ENCODE measurements at regions not wholly inside any gene's neighbourhood (a gene's known extent, or its start where the extent isn't known, plus 50 kb on each side); places are given as distances from the start of the nearest gene placed in this dataset.

DNA sequence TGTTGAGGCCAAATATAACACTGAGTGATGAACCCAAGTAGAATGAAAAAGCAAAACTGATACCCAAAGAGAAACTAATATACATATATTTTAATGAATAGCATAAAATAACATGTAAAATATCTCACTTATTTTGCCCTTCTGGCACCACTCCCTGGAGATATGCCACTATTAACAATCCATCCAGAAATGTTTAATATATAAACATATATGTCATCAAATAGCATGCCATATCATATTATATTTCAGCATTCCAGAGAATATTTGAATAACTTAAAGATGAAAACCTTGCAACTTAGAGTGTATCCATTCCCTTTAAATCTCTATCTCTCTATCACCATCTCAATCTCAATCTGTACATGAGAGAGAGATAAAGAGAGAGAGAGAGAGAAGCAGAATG lies 1073.3 kb upstream of the RAG2 start (continued):
- TF ChIP-seq, protein P1, sequence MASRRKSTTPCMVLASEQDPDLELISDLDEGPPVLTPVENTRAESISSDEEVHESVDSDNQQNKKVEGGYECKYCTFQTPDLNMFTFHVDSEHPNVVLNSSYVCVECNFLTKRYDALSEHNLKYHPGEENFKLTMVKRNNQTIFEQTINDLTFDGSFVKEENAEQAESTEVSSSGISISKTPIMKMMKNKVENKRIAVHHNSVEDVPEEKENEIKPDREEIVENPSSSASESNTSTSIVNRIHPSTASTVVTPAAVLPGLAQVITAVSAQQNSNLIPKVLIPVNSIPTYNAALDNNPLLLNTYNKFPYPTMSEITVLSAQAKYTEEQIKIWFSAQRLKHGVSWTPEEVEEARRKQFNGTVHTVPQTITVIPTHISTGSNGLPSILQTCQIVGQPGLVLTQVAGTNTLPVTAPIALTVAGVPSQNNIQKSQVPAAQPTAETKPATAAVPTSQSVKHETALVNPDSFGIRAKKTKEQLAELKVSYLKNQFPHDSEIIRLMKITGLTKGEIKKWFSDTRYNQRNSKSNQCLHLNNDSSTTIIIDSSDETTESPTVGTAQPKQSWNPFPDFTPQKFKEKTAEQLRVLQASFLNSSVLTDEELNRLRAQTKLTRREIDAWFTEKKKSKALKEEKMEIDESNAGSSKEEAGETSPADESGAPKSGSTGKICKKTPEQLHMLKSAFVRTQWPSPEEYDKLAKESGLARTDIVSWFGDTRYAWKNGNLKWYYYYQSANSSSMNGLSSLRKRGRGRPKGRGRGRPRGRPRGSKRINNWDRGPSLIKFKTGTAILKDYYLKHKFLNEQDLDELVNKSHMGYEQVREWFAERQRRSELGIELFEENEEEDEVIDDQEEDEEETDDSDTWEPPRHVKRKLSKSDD (CRISPR knock-in tag; IDR thresholded peaks at IDR 0.05; ENCODE audit: low read depth), result no peak
- TF ChIP-seq MZF1 (CRISPR knock-in tag; IDR thresholded peaks at IDR 0.05; ENCODE audit: borderline replicate concordance), result no peak

DNA sequence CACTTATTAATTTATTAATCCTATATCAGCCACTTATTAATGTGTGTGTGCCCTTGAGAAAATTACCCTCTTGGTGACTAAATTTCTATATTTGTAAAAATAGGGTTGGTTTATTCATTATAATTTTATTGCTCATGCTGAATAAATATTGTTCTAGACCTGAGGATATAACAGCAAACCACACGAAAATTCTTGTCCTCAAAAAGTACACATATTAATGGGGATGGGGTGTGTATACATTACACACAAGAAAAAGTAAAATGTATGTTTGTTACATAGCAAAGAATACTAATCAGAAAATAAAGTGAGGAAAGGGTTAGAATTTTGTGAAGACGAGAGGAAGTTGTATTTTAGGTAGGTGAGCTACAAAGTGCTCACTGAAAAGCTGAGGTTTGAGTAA lies 1068.9 kb upstream of the RAG2 start:
- in situ Hi-C loops (cut with HindIII; ENCODE audit: extremely low pct_ligation_motif_present, low pct_unique_long_range_greater_than_20kb) (no loop called here), intact Hi-C loops (cut with micrococcal nuclease; ENCODE audit: unreplicated experiment) (no loop called here)
- Histone ChIP-seq H3K9ac (ENCODE audit: insufficient read depth, low read depth, low read length) (no peak overlapping the region), H3K4me3 (replicated peaks in 1 of 3; ENCODE audit: insufficient read depth in 1 of 3, low read depth in 2 of 3, low read length in 3 of 3) (no peak overlapping the region), H3K27me3 (ENCODE audit: control insufficient read depth in 1 of 2, insufficient read depth in 2 of 2, low read length in 2 of 2) (no peaks in the 10 kb centered on the region), H4K20me1 (ENCODE audit: insufficient read depth, low read length) (no peaks in the 10 kb centered on the region), H3K27ac (ENCODE audit: extremely low read length, insufficient read depth, low read length) (no peak overlapping the region), H2AFZ (ENCODE audit: low read length) (no peak overlapping the region), H3K36me3 (replicated peaks in 1 of 2; ENCODE audit: control insufficient read depth in 1 of 2, insufficient read depth in 2 of 2, low read length in 2 of 2) (no peaks in the 10 kb centered on the region), H3K79me2 (ENCODE audit: insufficient read depth, low read length) (no peaks in the 10 kb centered on the region), H3K4me2 (ENCODE audit: low read depth, low read length) (no peak overlapping the region), H3K9me3 (ENCODE audit: low read length) (peaks cover 8% of the 10 kb centered on the region), H3K4me1 (ENCODE audit: insufficient read depth, low read length) (no peaks in the 10 kb centered on the region)
- WGBS (ENCODE audit: low lambda C conversion rate), result 1% methylated on average over 2 of the region's 2 CpGs
- ATAC-seq (no peak), FAIRE-seq (no peak), DNase-seq (ENCODE audit: low spot score) (no peak)
- BruUV-seq (replicated peaks), result no TSS peak
- ChIA-PET CTCF (ENCODE audit: low intra/inter-chr PET ratio, low total read pairs) (no interaction called here), POLR2A (no interaction called here)
- TF ChIP-seq FOXC1 (CRISPR knock-in tag; IDR thresholded peaks at IDR 0.05; ENCODE audit: borderline replicate concordance) (no peak), CHCHD3 (CRISPR knock-in tag; IDR thresholded peaks at IDR 0.05) (no peak), MTA3 (CRISPR knock-in tag; IDR thresholded peaks at IDR 0.05) (no peak), HOXA7 (CRISPR knock-in tag; IDR thresholded peaks at IDR 0.05) (no peak)
- TF ChIP-seq, protein P2, sequence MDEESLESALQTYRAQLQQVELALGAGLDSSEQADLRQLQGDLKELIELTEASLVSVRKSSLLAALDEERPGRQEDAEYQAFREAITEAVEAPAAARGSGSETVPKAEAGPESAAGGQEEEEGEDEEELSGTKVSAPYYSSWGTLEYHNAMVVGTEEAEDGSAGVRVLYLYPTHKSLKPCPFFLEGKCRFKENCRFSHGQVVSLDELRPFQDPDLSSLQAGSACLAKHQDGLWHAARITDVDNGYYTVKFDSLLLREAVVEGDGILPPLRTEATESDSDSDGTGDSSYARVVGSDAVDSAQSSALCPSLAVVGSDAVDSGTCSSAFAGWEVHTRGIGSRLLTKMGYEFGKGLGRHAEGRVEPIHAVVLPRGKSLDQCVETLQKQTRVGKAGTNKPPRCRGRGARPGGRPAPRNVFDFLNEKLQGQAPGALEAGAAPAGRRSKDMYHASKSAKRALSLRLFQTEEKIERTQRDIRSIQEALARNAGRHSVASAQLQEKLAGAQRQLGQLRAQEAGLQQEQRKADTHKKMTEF (CRISPR knock-in tag; IDR thresholded peaks at IDR 0.05), result no peak
- TF ChIP-seq, protein P3, sequence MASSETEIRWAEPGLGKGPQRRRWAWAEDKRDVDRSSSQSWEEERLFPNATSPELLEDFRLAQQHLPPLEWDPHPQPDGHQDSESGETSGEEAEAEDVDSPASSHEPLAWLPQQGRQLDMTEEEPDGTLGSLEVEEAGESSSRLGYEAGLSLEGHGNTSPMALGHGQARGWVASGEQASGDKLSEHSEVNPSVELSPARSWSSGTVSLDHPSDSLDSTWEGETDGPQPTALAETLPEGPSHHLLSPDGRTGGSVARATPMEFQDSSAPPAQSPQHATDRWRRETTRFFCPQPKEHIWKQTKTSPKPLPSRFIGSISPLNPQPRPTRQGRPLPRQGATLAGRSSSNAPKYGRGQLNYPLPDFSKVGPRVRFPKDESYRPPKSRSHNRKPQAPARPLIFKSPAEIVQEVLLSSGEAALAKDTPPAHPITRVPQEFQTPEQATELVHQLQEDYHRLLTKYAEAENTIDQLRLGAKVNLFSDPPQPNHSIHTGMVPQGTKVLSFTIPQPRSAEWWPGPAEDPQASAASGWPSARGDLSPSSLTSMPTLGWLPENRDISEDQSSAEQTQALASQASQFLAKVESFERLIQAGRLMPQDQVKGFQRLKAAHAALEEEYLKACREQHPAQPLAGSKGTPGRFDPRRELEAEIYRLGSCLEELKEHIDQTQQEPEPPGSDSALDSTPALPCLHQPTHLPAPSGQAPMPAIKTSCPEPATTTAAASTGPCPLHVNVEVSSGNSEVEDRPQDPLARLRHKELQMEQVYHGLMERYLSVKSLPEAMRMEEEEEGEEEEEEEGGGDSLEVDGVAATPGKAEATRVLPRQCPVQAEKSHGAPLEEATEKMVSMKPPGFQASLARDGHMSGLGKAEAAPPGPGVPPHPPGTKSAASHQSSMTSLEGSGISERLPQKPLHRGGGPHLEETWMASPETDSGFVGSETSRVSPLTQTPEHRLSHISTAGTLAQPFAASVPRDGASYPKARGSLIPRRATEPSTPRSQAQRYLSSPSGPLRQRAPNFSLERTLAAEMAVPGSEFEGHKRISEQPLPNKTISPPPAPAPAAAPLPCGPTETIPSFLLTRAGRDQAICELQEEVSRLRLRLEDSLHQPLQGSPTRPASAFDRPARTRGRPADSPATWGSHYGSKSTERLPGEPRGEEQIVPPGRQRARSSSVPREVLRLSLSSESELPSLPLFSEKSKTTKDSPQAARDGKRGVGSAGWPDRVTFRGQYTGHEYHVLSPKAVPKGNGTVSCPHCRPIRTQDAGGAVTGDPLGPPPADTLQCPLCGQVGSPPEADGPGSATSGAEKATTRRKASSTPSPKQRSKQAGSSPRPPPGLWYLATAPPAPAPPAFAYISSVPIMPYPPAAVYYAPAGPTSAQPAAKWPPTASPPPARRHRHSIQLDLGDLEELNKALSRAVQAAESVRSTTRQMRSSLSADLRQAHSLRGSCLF (CRISPR knock-in tag; IDR thresholded peaks at IDR 0.05; ENCODE audit: borderline replicate concordance), result no peak
- TF ChIP-seq, protein P4, sequence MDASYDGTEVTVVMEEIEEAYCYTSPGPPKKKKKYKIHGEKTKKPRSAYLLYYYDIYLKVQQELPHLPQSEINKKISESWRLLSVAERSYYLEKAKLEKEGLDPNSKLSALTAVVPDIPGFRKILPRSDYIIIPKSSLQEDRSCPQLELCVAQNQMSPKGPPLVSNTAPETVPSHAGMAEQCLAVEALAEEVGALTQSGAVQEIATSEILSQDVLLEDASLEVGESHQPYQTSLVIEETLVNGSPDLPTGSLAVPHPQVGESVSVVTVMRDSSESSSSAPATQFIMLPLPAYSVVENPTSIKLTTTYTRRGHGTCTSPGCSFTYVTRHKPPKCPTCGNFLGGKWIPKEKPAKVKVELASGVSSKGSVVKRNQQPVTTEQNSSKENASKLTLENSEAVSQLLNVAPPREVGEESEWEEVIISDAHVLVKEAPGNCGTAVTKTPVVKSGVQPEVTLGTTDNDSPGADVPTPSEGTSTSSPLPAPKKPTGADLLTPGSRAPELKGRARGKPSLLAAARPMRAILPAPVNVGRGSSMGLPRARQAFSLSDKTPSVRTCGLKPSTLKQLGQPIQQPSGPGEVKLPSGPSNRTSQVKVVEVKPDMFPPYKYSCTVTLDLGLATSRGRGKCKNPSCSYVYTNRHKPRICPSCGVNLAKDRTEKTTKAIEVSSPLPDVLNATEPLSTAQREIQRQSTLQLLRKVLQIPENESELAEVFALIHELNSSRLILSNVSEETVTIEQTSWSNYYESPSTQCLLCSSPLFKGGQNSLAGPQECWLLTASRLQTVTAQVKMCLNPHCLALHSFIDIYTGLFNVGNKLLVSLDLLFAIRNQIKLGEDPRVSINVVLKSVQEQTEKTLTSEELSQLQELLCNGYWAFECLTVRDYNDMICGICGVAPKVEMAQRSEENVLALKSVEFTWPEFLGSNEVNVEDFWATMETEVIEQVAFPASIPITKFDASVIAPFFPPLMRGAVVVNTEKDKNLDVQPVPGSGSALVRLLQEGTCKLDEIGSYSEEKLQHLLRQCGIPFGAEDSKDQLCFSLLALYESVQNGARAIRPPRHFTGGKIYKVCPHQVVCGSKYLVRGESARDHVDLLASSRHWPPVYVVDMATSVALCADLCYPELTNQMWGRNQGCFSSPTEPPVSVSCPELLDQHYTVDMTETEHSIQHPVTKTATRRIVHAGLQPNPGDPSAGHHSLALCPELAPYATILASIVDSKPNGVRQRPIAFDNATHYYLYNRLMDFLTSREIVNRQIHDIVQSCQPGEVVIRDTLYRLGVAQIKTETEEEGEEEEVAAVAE (CRISPR knock-in tag; IDR thresholded peaks at IDR 0.05; ENCODE audit: borderline replicate concordance), result no peak

All from HepG2 (cell line).